ENCODE measurements at regions not wholly inside any gene's neighbourhood (a gene's known extent, or its start where the extent isn't known, plus 50 kb on each side); places are given as distances from the start of the nearest gene placed in this dataset.

GRCh38 chr5:15424769-15425168 is 75.2 kb upstream of the FBXL7 start:
- TF ChIP-seq SMC3 (IDR thresholded peaks at IDR 0.05; ENCODE audit: low read depth, low read length) (no peak), CTCF (conservative IDR thresholded peaks at IDR 0.05; ENCODE audit: low read depth, low read length) (no peak), MAZ (IDR thresholded peaks at IDR 0.05; ENCODE audit: borderline replicate concordance, low read depth, low read length) (no peak)

All from IMR-90 (cell line).